Smooth muscle cell (in vitro differentiated cells): ENCODE measurements at regions not wholly inside any gene's neighbourhood (a gene's known extent, or its start where the extent isn't known, plus 50 kb on each side); places are given as distances from the start of the nearest gene placed in this dataset.
A peak's percentile ranks its signal among the peaks of the same experiment; 100 is the strongest.

Experiments
- DNase-seq: peaks from one replicate; lab custom pipeline; 2025; ENCODE audit not compliant: unreplicated experiment; lab: John Stamatoyannopoulos, UW
- H2AFZ ChIP-seq: fragments of 200-600 bp; sonication (generic); 2 replicates; pipeline ENCODE4 v1.6.0; 2016; ENCODE audit warnings: antibody characterized with exemption, low read depth, mild to moderate bottlenecking
- H3F3A ChIP-seq: fragments of 200-600 bp; sonication (generic); 2 replicates; pipeline ENCODE4 v1.6.0; 2017; ENCODE audit warnings: antibody characterized with exemption, low read depth
- H3K27ac ChIP-seq: fragments of 200-600 bp; sonication (generic); 2 replicates; pipeline ENCODE4 v1.5.1; 2016; ENCODE audit warnings: low read depth, mild to moderate bottlenecking
- H3K27me3 ChIP-seq: fragments of 200-600 bp; sonication (generic); 2 replicates; pipeline ENCODE4 v1.6.1; 2016; ENCODE audit warnings: low read depth, mild to moderate bottlenecking
- H3K36me3 ChIP-seq: fragments of 200-600 bp; sonication (generic); 2 replicates; pipeline ENCODE4 v1.5.1; 2016; ENCODE audit warnings: low read depth
- H3K4me1 ChIP-seq: fragments of 200-600 bp; sonication (generic); 2 replicates; pipeline ENCODE4 v1.5.1; 2016; ENCODE audit warnings: low read depth
- H3K4me2 ChIP-seq: fragments of 200-600 bp; sonication (generic); 2 replicates; pipeline ENCODE4 v1.6.0; 2016; ENCODE audit warnings: mild to moderate bottlenecking
- H3K4me3 ChIP-seq: fragments of 200-600 bp; sonication (generic); 2 replicates; pipeline ENCODE4 v1.5.1; 2016; ENCODE audit warnings: mild to moderate bottlenecking
- H3K79me2 ChIP-seq: fragments of 200-600 bp; sonication (generic); 2 replicates; pipeline ENCODE4 v1.6.0; 2016; ENCODE audit warnings: low read depth, mild to moderate bottlenecking
- H3K9ac ChIP-seq: fragments of 200-600 bp; sonication (generic); 2 replicates; pipeline ENCODE4 v1.6.0; 2016; ENCODE audit warnings: low read depth
- H3K9me3 ChIP-seq: fragments of 200-600 bp; sonication (generic); replicated peaks from 2 replicates; pipeline ENCODE4 v1.5.1; 2016; ENCODE audit warnings: low read depth
- H4K20me1 ChIP-seq: fragments of 200-600 bp; sonication (generic); 2 replicates; pipeline ENCODE4 v1.6.0; 2016; ENCODE audit warnings: low read depth
- CTCF ChIP-seq: fragments of 200-600 bp; sonication (generic); IDR thresholded peaks from 2 replicates; pipeline ENCODE4 v1.5.1; 2017; ENCODE audit warnings: borderline replicate concordance, mild to moderate bottlenecking, antibody characterized with exemption; ENCODE audit not compliant: insufficient read depth, poor library complexity, severe bottlenecking
- WGBS: methylation state at CpG from one replicate; pipeline ENCODE4 v1.1.7; 2016; ENCODE audit warnings: low lambda C conversion rate; 5-methylcytosine and 5-hydroxymethylcytosine counted together

- Histone ChIP-seq H3K4me1 (no peaks in the 10 kb centered on the region), H2AFZ (no peak overlapping the region), H3K4me3 (no peak overlapping the region), H3K79me2 (no peaks in the 10 kb centered on the region), H3K36me3 (no peaks in the 10 kb centered on the region), H3K27ac (peak overlapping the region; percentile 77), H4K20me1 (no peaks in the 10 kb centered on the region), H3K9ac (no peak overlapping the region), H3K9me3 (no peaks in the 10 kb centered on the region), H3K27me3 (no peaks in the 10 kb centered on the region), H3K4me2 (no peak overlapping the region), H3F3A (no peaks in the 10 kb centered on the region)
- TF ChIP-seq CTCF, result no peak
- WGBS, result 71% methylated on average over 2 of the region's 2 CpGs
- DNase-seq, result no peak
Measured at GRCh38 chr11:109196016-109196415, 226.0 kb upstream of the C11orf87 start.

GRCh38 chr11:109197656-109198055 is 224.3 kb upstream of the C11orf87 start:
- no peak for TF ChIP-seq CTCF
- no peak for DNase-seq
- H3K9ac ChIP-seq, result no peak overlapping the region
- H2AFZ ChIP-seq, result peak overlapping the region; percentile 77
- peak overlapping the region; percentile 77 for H3K27ac ChIP-seq
- H3K4me1 ChIP-seq, result no peaks in the 10 kb centered on the region
- H3K4me2 ChIP-seq, result peak overlapping the region; percentile 40
- H3K79me2 ChIP-seq, result no peaks in the 10 kb centered on the region
- H3K27me3 ChIP-seq, result no peaks in the 10 kb centered on the region
- no peaks in the 10 kb centered on the region for H3K36me3 ChIP-seq
- H3F3A ChIP-seq, result no peaks in the 10 kb centered on the region
- no peak overlapping the region for H3K4me3 ChIP-seq
- H4K20me1 ChIP-seq, result no peaks in the 10 kb centered on the region
- WGBS, result 43% methylated on average over 1 of the region's 1 CpG
- no peaks in the 10 kb centered on the region for H3K9me3 ChIP-seq

- Histone ChIP-seq H3F3A (no peaks in the 10 kb centered on the region), H3K4me2 (no peak overlapping the region), H3K4me1 (no peaks in the 10 kb centered on the region), H2AFZ (no peak overlapping the region), H3K27ac (no peak overlapping the region), H4K20me1 (no peaks in the 10 kb centered on the region), H3K36me3 (no peaks in the 10 kb centered on the region), H3K9me3 (no peaks in the 10 kb centered on the region), H3K4me3 (no peak overlapping the region), H3K9ac (no peak overlapping the region), H3K79me2 (no peaks in the 10 kb centered on the region), H3K27me3 (no peaks in the 10 kb centered on the region)
- no peak for DNase-seq
- 95% methylated on average over 1 of the region's 1 CpG for WGBS
- TF ChIP-seq CTCF, result no peak
Measured at GRCh38 chr11:109203176-109203575, 218.8 kb upstream of the C11orf87 start.

GRCh38 chr11:109205312-109205711 is 216.7 kb upstream of the C11orf87 start:
- WGBS, result 97% methylated on average over 1 of the region's 1 CpG

More at GRCh38 chr11:109205312-109205711, 216.7 kb upstream of the C11orf87 start:
- H3K36me3 ChIP-seq, result no peaks in the 10 kb centered on the region
- H3K4me3 ChIP-seq, result no peak overlapping the region
- H3F3A ChIP-seq, result no peaks in the 10 kb centered on the region
- no peak for TF ChIP-seq CTCF
- H3K4me1 ChIP-seq, result no peaks in the 10 kb centered on the region
- H3K9ac ChIP-seq, result no peak overlapping the region
- no peaks in the 10 kb centered on the region for H3K27me3 ChIP-seq
- no peak overlapping the region for H3K4me2 ChIP-seq
- no peak overlapping the region for H3K27ac ChIP-seq
- no peaks in the 10 kb centered on the region for H3K9me3 ChIP-seq
- H3K79me2 ChIP-seq, result no peaks in the 10 kb centered on the region
- no peaks in the 10 kb centered on the region for H4K20me1 ChIP-seq
- DNase-seq, result no peak
- no peak overlapping the region for H2AFZ ChIP-seq
